HCT116 (cell line): ENCODE measurements at regions not wholly inside any gene's neighbourhood (a gene's known extent, or its start where the extent isn't known, plus 50 kb on each side); places are given as distances from the start of the nearest gene placed in this dataset.

Experiments
- ATAC-seq: fragments of 200-7000 bp; cut with Tn5 transposase; 2 replicates; pipeline ENCODE4 v1.9.1; 2020; ENCODE audit warnings: mild to moderate bottlenecking, moderate library complexity
- BruUV-seq: library from RNA; stranded (reverse); fragments of 400-500 nt; replicated peaks from 2 replicates; lab custom pipeline; 2021; lab: Mats Ljungman, UMichigan
- CTCF ChIA-PET: fragments of 300-600 bp; sonication (Branson Sonifier 250); formaldehyde crosslinking; loops from one replicate; lab custom pipeline; 2021; ENCODE audit warnings: antibody characterized with exemption; lab: Charles Lee
- POLR2A ChIA-PET: fragments of 300-600, 350-600 bp; sonication (Branson Sonifier 250); formaldehyde crosslinking; loops from one replicate; lab custom pipeline; 2021; ENCODE audit warnings: antibody characterized with exemption; lab: Charles Lee
- RAD21 ChIA-PET, 2 experiments: fragments of 300-600 bp; sonication (Branson Sonifier 250); formaldehyde crosslinking; loops; one replicate each; lab custom pipeline; 2023; ENCODE audit warnings: low total read pairs in 2 of 2; ENCODE audit not compliant: uncharacterized antibody in 2 of 2, unreplicated experiment in 2 of 2, low non-redundant PET in 1 of 2; lab: Charles Lee
- DNase-seq: peaks from one replicate; pipeline ENCODE4 v3.0.0-alpha.2; 2010; ENCODE audit warnings: low read depth, low spot score
- H2AFZ ChIP-seq: fragments of 200-600 bp; shearing (Covaris generic), sonication (generic); 2 replicates; pipeline ENCODE4 v1.6.1; 2017; ENCODE audit warnings: low read depth, mixed run types, mixed read lengths, antibody characterized with exemption, low read length; ENCODE audit not compliant: poor library complexity, severe bottlenecking
- H3K27ac ChIP-seq: 2 replicates; pipeline ENCODE4 v1.5.1; 2012; ENCODE audit warnings: low read depth, low read length
- H3K27me3 ChIP-seq: fragments of 200-600 bp; sonication (generic); 2 replicates; pipeline ENCODE4 v1.6.1; 2016; ENCODE audit warnings: mixed run types, low read length, mixed read lengths; ENCODE audit not compliant: insufficient read depth
- H3K36me3 ChIP-seq, 2 experiments: fragments of 200-500 bp in 1 of 2; fragments of 200-600 bp in 1 of 2; sonication (Bioruptor generic) in 1 of 2; sonication (generic) in 1 of 2; 2 replicates each; pipeline versions ENCODE4 v1.5.1 to v1.6.1; 2014 to 2016; ENCODE audit warnings: low read length in 2 of 2, inconsistent platforms in 1 of 2, mixed read lengths in 1 of 2, mixed run types in 1 of 2; ENCODE audit not compliant: insufficient read depth in 2 of 2, control insufficient read depth in 1 of 2
- H3K4me1 ChIP-seq, 2 experiments: fragments of 200-600 bp in 1 of 2; sonication (generic) in 1 of 2; 2 replicates each; pipeline versions ENCODE4 v1.5.1 to v1.6.1; 2012 to 2017; ENCODE audit warnings: low read length in 2 of 2, inconsistent platforms in 1 of 2, mild to moderate bottlenecking in 1 of 2, mixed read lengths in 1 of 2, mixed run types in 1 of 2, moderate library complexity in 1 of 2; ENCODE audit not compliant: insufficient read depth in 2 of 2, control insufficient read depth in 1 of 2
- H3K4me2 ChIP-seq: fragments of 200-600 bp; sonication (generic); 2 replicates; pipeline ENCODE4 v1.6.1; 2017; ENCODE audit warnings: mixed run types, low read length, mixed read lengths
- H3K4me3 ChIP-seq, 2 experiments: fragments of 200-600 bp in 1 of 2; sonication (generic) in 1 of 2; replicated peaks in 1 of 2; 2 replicates each; pipeline ENCODE4 v1.5.1; 2011 to 2016; ENCODE audit warnings: low read length in 2 of 2, control low read depth in 1 of 2, low read depth in 1 of 2, mild to moderate bottlenecking in 1 of 2, mixed read lengths in 1 of 2, mixed run types in 1 of 2
- H3K79me2 ChIP-seq: fragments of 200-600 bp; sonication (generic); 2 replicates; pipeline ENCODE4 v1.6.1; 2017; ENCODE audit warnings: mild to moderate bottlenecking, mixed run types, low read length, moderate library complexity, mixed read lengths; ENCODE audit not compliant: insufficient read depth
- H3K9ac ChIP-seq: fragments of 200-600 bp; sonication (generic); 2 replicates; pipeline ENCODE4 v1.6.1; 2016; ENCODE audit warnings: low read length, mixed read lengths
- H3K9me2 ChIP-seq: fragments of 200-600 bp; sonication (generic), shearing (Covaris generic); 2 replicates; pipeline ENCODE4 v1.6.1; 2017; ENCODE audit warnings: mixed run types, mild to moderate bottlenecking, moderate library complexity; ENCODE audit not compliant: insufficient read depth
- H3K9me3 ChIP-seq, 2 experiments: fragments of 200-500 bp in 1 of 2; fragments of 200-600 bp in 1 of 2; sonication (Bioruptor generic) in 1 of 2; sonication (generic) in 1 of 2; 2 replicates each; pipeline ENCODE4 v1.6.1; 2014 to 2017; ENCODE audit warnings: low read length in 2 of 2, mixed read lengths in 2 of 2, inconsistent platforms in 1 of 2, low read depth in 1 of 2, mild to moderate bottlenecking in 1 of 2, mixed run types in 1 of 2, moderate library complexity in 1 of 2; ENCODE audit not compliant: control insufficient read depth in 1 of 2, insufficient read depth in 1 of 2
- H4K20me1 ChIP-seq: fragments of 200-600 bp; sonication (generic), shearing (Covaris generic); 2 replicates; pipeline ENCODE4 v1.6.1; 2017; ENCODE audit warnings: mixed run types, mild to moderate bottlenecking, moderate library complexity; ENCODE audit not compliant: insufficient read depth
- CBX3 ChIP-seq: IDR thresholded peaks from 2 replicates; pipeline ENCODE4 v1.6.1; 2012; ENCODE audit warnings: low read depth
- CTCF ChIP-seq, 3 experiments: fragments of 200-600 bp in 1 of 3; sonication (generic) in 1 of 3; IDR thresholded peaks in 2 of 3; conservative IDR thresholded peaks in 1 of 3; 2 replicates each; pipeline ENCODE4 v1.5.1; 2012 to 2017; ENCODE audit warnings: low read depth in 2 of 3, low read length in 2 of 3, antibody characterized with exemption in 1 of 3, borderline replicate concordance in 1 of 3, control low read depth in 1 of 3, mild to moderate bottlenecking in 1 of 3, mixed read lengths in 1 of 3, mixed run types in 1 of 3, moderate library complexity in 1 of 3; ENCODE audit not compliant: insufficient read depth in 1 of 3
- EGR1 ChIP-seq: IDR thresholded peaks from 2 replicates; pipeline ENCODE4 v1.6.1; 2012; ENCODE audit warnings: low read depth
- EZH2 ChIP-seq: fragments of 200-600 bp; sonication (generic); IDR thresholded peaks from 2 replicates; pipeline ENCODE4 v1.6.1; 2017; ENCODE audit warnings: antibody characterized with exemption, mixed run types
- EZH2phosphoT487 ChIP-seq: fragments of 200-600 bp; IDR thresholded peaks from 2 replicates; pipeline ENCODE4 v1.6.1; 2018; ENCODE audit warnings: antibody characterized with exemption, borderline replicate concordance
- SIN3A ChIP-seq: IDR thresholded peaks from 2 replicates; pipeline ENCODE4 v1.6.1; 2012; ENCODE audit warnings: low read depth
- SRF ChIP-seq: IDR thresholded peaks from 2 replicates; pipeline ENCODE4 v1.6.1; 2012; ENCODE audit warnings: low read depth
- TCF7L2 ChIP-seq: IDR thresholded peaks from 2 replicates; pipeline ENCODE4 v1.7.0; 2011; ENCODE audit warnings: borderline replicate concordance, inconsistent platforms; ENCODE audit not compliant: insufficient read depth, insufficient read length; ENCODE audit errors: extremely low read depth
- YY1 ChIP-seq: IDR thresholded peaks from 2 replicates; pipeline ENCODE4 v1.6.1; 2011; ENCODE audit warnings: low read length, low read depth, moderate library complexity, mild to moderate bottlenecking; ENCODE audit not compliant: insufficient replicate concordance; ENCODE audit errors: extremely low read depth
- ZBTB33 ChIP-seq: IDR thresholded peaks from 2 replicates; pipeline ENCODE4 v1.6.1; 2011; ENCODE audit warnings: mild to moderate bottlenecking, low read length, moderate library complexity; ENCODE audit not compliant: insufficient replicate concordance; ENCODE audit errors: extremely low read depth
- ZFX ChIP-seq: fragments of 450-650 bp; IDR thresholded peaks from 2 replicates; pipeline ENCODE4 v1.6.1; 2017
- ZNF274 ChIP-seq: fragments of 200-500 bp; sonication (Bioruptor generic); IDR thresholded peaks from 2 replicates; pipeline ENCODE4 v1.6.1; 2014; ENCODE audit warnings: mild to moderate bottlenecking, low read depth, low read length, inconsistent platforms
- intact Hi-C: fragments of 100-400 bp; cut with micrococcal nuclease; formaldehyde crosslinking; loops from 2 replicates; pipeline ENCODE4 v1.10.0; 2022

GRCh38 chr15:30010746-30011145, 72.0 kb upstream of the GOLGA8J start:
- no peak for TF ChIP-seq EZH2
- TF ChIP-seq TCF7L2, result no peak
- TF ChIP-seq ZBTB33, result no peak
- no peak for TF ChIP-seq ZFX
- TF ChIP-seq SRF, result no peak
- no peak for TF ChIP-seq SIN3A
- no peak for TF ChIP-seq CTCF (IDR thresholded peaks at IDR 0.05 in 2 of 3, conservative IDR thresholded peaks at IDR 0.05 in 1 of 3; ENCODE audit: borderline replicate concordance in 1 of 3, insufficient read depth in 1 of 3, low read depth in 2 of 3, low read length in 2 of 3)
- TF ChIP-seq EZH2phosphoT487, result no peak
- no peak for TF ChIP-seq CBX3
- no peak for TF ChIP-seq EGR1
- TF ChIP-seq ZNF274, result no peak
- no peak for TF ChIP-seq YY1
- ATAC-seq, result no peak
- CTCF ChIA-PET, result interaction anchor here (1.0 kb wide), 1 partner anchor 85 kb away, joined by 4 read pairs; no protein-coding TSS in a partner anchor
- POLR2A ChIA-PET, result no interaction called here
- no TSS peak for BruUV-seq
- no peaks in the 10 kb centered on the region for H4K20me1 ChIP-seq
- H3K4me2 ChIP-seq, result no peak overlapping the region
- no peaks in the 10 kb centered on the region for H3K79me2 ChIP-seq
- no peaks in the 10 kb centered on the region for H3K27me3 ChIP-seq
- no peak overlapping the region for H2AFZ ChIP-seq
- RAD21 ChIA-PET, result no interaction called here
- intact Hi-C loops, result no loop called here
- H3K9me3 ChIP-seq, result no peaks in the 10 kb centered on the region
- no peak overlapping the region for H3K4me3 ChIP-seq
- H3K27ac ChIP-seq, result no peak overlapping the region
- H3K4me1 ChIP-seq, result no peaks in the 10 kb centered on the region
- H3K9ac ChIP-seq, result no peak overlapping the region
- no peaks in the 10 kb centered on the region for H3K9me2 ChIP-seq
- no peaks in the 10 kb centered on the region for H3K36me3 ChIP-seq
- no peak for DNase-seq
